Mesenchymal stem cell (in vitro differentiated cells and primary cell): ENCODE measurements at regions not wholly inside any gene's neighbourhood (a gene's known extent, or its start where the extent isn't known, plus 50 kb on each side); places are given as distances from the start of the nearest gene placed in this dataset.

Experiments used
- DNase-seq: peaks from one replicate; pipeline ENCODE4 v3.0.0-alpha.2; 2013
- H2AFZ ChIP-seq: one replicate; pipeline ENCODE4 v1.6.1; 2013; ENCODE audit warnings: low read depth, mild to moderate bottlenecking, control low read depth, inconsistent platforms, low read length, moderate library complexity
- H2AK5ac ChIP-seq: 2 replicates; pipeline ENCODE4 v1.6.1; 2013; ENCODE audit warnings: low read length, moderate library complexity, mild to moderate bottlenecking, inconsistent platforms; ENCODE audit not compliant: severe bottlenecking
- H2BK120ac ChIP-seq: one replicate; pipeline ENCODE4 v1.6.1; 2013; ENCODE audit warnings: low read depth, mild to moderate bottlenecking, inconsistent platforms, low read length, moderate library complexity
- H2BK12ac ChIP-seq, 2 experiments: one replicate each; pipeline ENCODE4 v1.6.1; 2013; ENCODE audit warnings: inconsistent platforms in 2 of 2, low read length in 2 of 2, mild to moderate bottlenecking in 2 of 2, moderate library complexity in 2 of 2, control low read depth in 1 of 2
- H2BK15ac ChIP-seq: one replicate; pipeline ENCODE4 v1.6.1; 2013; ENCODE audit warnings: mild to moderate bottlenecking, low read depth, inconsistent platforms; ENCODE audit not compliant: poor library complexity, severe bottlenecking
- H2BK5ac ChIP-seq: 2 replicates; pipeline ENCODE4 v1.6.1; 2013; ENCODE audit warnings: low read depth, mild to moderate bottlenecking, low read length, control low read depth, inconsistent platforms; ENCODE audit not compliant: poor library complexity, severe bottlenecking
- H3K14ac ChIP-seq, 2 experiments: one replicate each; pipeline ENCODE4 v1.6.1; 2013; ENCODE audit warnings: inconsistent platforms in 2 of 2, low read length in 2 of 2, control low read depth in 1 of 2, mild to moderate bottlenecking in 1 of 2, moderate library complexity in 1 of 2
- H3K18ac ChIP-seq, 2 experiments: one replicate each; pipeline ENCODE4 v1.6.1; 2013; ENCODE audit warnings: inconsistent platforms in 2 of 2, low read length in 2 of 2, control low read depth in 1 of 2, low read depth in 1 of 2, mild to moderate bottlenecking in 1 of 2
- H3K23ac ChIP-seq, 2 experiments: one replicate each; pipeline ENCODE4 v1.6.1; 2013; ENCODE audit warnings: inconsistent platforms in 2 of 2, low read length in 2 of 2, mild to moderate bottlenecking in 2 of 2, moderate library complexity in 2 of 2, control low read depth in 1 of 2
- H3K27ac ChIP-seq: 2 replicates; pipeline ENCODE4 v1.5.1; 2013; ENCODE audit warnings: mild to moderate bottlenecking, moderate library complexity, low read length, control low read depth, inconsistent platforms; ENCODE audit not compliant: poor library complexity, severe bottlenecking
- H3K27me3 ChIP-seq, 2 experiments: 2 replicates each; pipeline versions ENCODE4 v1.6.1 to v1.7.0; 2013; ENCODE audit warnings: low read length in 2 of 2, mild to moderate bottlenecking in 2 of 2, moderate library complexity in 2 of 2, control low read depth in 1 of 2, inconsistent platforms in 1 of 2; ENCODE audit not compliant: control insufficient read depth in 1 of 2, insufficient read depth in 1 of 2
- H3K36me3 ChIP-seq, 2 experiments: 2 replicates each; pipeline versions ENCODE4 v1.6.1 to v1.7.0; 2013; ENCODE audit warnings: low read length in 2 of 2, control low read depth in 1 of 2, inconsistent platforms in 1 of 2, low read depth in 1 of 2, mild to moderate bottlenecking in 1 of 2; ENCODE audit not compliant: insufficient read depth in 2 of 2, control insufficient read depth in 1 of 2
- H3K4ac ChIP-seq, 2 experiments: one replicate each; pipeline ENCODE4 v1.6.1; 2013; ENCODE audit warnings: inconsistent platforms in 2 of 2, low read length in 2 of 2, mild to moderate bottlenecking in 2 of 2, moderate library complexity in 2 of 2, control low read depth in 1 of 2, low read depth in 1 of 2
- H3K4me1 ChIP-seq: 2 replicates; pipeline ENCODE4 v1.6.1; 2013; ENCODE audit warnings: low read depth, low read length, control low read depth; ENCODE audit not compliant: control insufficient read depth, insufficient read depth
- H3K4me2 ChIP-seq: 2 replicates; pipeline ENCODE4 v1.6.1; 2013; ENCODE audit warnings: low read length, mild to moderate bottlenecking, inconsistent platforms; ENCODE audit not compliant: poor library complexity, severe bottlenecking
- H3K4me3 ChIP-seq, 2 experiments: 2 replicates each; pipeline versions ENCODE4 v1.5.1 to v1.7.0; 2013; ENCODE audit warnings: low read length in 2 of 2, mild to moderate bottlenecking in 2 of 2, control low read depth in 1 of 2, low read depth in 1 of 2; ENCODE audit not compliant: insufficient read depth in 1 of 2
- H3K79me1 ChIP-seq: replicated peaks from 2 replicates; pipeline ENCODE4 v1.6.1; 2013; ENCODE audit warnings: mild to moderate bottlenecking, control low read depth, low read length, inconsistent platforms; ENCODE audit not compliant: poor library complexity, severe bottlenecking
- H3K9ac ChIP-seq: 2 replicates; pipeline ENCODE4 v1.7.0; 2013; ENCODE audit warnings: mild to moderate bottlenecking, low read length, moderate library complexity
- H3K9me3 ChIP-seq: 2 replicates; pipeline ENCODE4 v1.7.0; 2013; ENCODE audit warnings: mild to moderate bottlenecking, low read length; ENCODE audit not compliant: control insufficient read depth
- H4K8ac ChIP-seq: one replicate; pipeline ENCODE4 v1.6.1; 2013; ENCODE audit warnings: inconsistent platforms, mild to moderate bottlenecking, low read length, moderate library complexity
- H4K91ac ChIP-seq: one replicate; pipeline ENCODE4 v1.6.1; 2013; ENCODE audit warnings: mild to moderate bottlenecking, low read length, inconsistent platforms
- WGBS: methylation state at CpG from one replicate; pipeline ENCODE4 v1.1.7; 2013; ENCODE audit warnings: mixed read lengths; 5-methylcytosine and 5-hydroxymethylcytosine counted together

GRCh38 chr7:20927976-20928375 is 141.3 kb upstream of the SP8 start:
- H3K9me3 ChIP-seq, result peaks cover 4% of the 10 kb centered on the region
- no peak overlapping the region for H3K27ac ChIP-seq
- no peak overlapping the region for H2AFZ ChIP-seq
- no peak overlapping the region for H4K91ac ChIP-seq
- no peak overlapping the region for H3K23ac ChIP-seq
- H3K4me2 ChIP-seq, result no peak overlapping the region
- H3K4ac ChIP-seq, result no peak overlapping the region
- WGBS, result 60% methylated on average over 1 of the region's 1 CpG
- no peak overlapping the region for H2BK12ac ChIP-seq
- H3K18ac ChIP-seq, result no peak overlapping the region
- H3K4me1 ChIP-seq, result no peaks in the 10 kb centered on the region
- no peaks in the 10 kb centered on the region for H3K36me3 ChIP-seq
- no peak overlapping the region for H2BK120ac ChIP-seq
- H3K14ac ChIP-seq, result no peak overlapping the region
- no peak overlapping the region for H4K8ac ChIP-seq
- H3K9ac ChIP-seq, result no peak overlapping the region
- no peak overlapping the region for H2BK5ac ChIP-seq
- H3K4me3 ChIP-seq, result no peak overlapping the region
- no peak overlapping the region for H2BK15ac ChIP-seq
- no peaks in the 10 kb centered on the region for H3K27me3 ChIP-seq
- no peaks in the 10 kb centered on the region for H3K79me1 ChIP-seq
- no peak overlapping the region for H2AK5ac ChIP-seq
- no peak for DNase-seq

DNA sequence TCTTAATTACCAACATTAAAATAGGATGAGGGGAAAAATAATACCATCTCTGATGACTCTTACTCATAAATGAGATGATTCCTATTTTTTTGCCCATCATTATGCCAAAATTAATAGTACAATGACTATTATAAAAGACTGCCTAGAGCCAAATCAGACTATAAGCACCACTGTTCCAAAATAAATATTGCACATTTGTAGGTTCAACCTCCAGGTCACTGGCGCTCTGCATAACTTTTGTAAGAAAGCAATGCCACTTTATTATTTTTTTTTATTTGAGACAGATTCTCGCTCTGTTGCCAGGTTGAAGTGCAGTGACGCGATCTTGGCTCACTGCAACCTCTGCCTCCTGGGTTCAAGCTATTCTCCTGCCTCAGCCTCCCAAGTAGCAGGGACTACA is 142.5 kb upstream of the SP8 start:
- Histone ChIP-seq H4K8ac (no peak overlapping the region), H3K4ac (no peak overlapping the region), H3K4me2 (no peak overlapping the region), H3K27me3 (no peaks in the 10 kb centered on the region), H3K14ac (no peak overlapping the region), H2AK5ac (no peak overlapping the region), H3K27ac (no peak overlapping the region), H4K91ac (no peak overlapping the region), H3K36me3 (no peaks in the 10 kb centered on the region), H2BK12ac (no peak overlapping the region), H2BK5ac (no peak overlapping the region), H3K4me1 (no peaks in the 10 kb centered on the region), H3K9ac (no peak overlapping the region), H3K79me1 (no peaks in the 10 kb centered on the region), H2BK15ac (no peak overlapping the region), H3K18ac (no peak overlapping the region), H3K9me3 (peaks cover 4% of the 10 kb centered on the region), H2AFZ (no peak overlapping the region), H2BK120ac (no peak overlapping the region), H3K23ac (no peak overlapping the region), H3K4me3 (no peak overlapping the region)
- WGBS, result 91% methylated on average over 4 of the region's 4 CpGs
- no peak for DNase-seq

DNA sequence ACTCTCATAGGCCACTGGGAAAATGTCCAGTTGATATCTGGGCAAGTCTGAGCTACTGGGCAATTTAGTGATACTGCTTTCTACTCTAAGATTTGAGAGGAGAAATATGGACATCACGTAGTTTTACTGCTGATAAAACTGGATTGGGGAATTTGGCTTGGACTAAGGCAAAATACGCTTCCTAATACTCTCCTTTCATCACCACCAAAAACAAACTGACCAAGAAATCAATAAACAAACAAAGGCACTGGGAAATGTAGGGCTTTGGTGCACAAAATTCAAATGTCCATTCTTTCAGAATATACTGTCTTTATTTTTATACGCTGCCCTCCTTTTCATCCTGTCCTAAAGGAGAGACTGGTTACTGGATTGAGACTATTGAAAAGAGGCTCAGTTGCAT is 145.1 kb upstream of the SP8 start:
- Histone ChIP-seq H3K27me3 (no peaks in the 10 kb centered on the region), H3K36me3 (no peaks in the 10 kb centered on the region), H3K9ac (no peak overlapping the region), H3K23ac (no peak overlapping the region), H3K4ac (no peak overlapping the region), H3K14ac (no peak overlapping the region), H3K4me2 (no peak overlapping the region), H2AFZ (no peak overlapping the region), H3K9me3 (no peaks in the 10 kb centered on the region), H2BK12ac (no peak overlapping the region), H2BK5ac (no peak overlapping the region), H3K18ac (no peak overlapping the region), H4K8ac (no peak overlapping the region), H3K79me1 (no peaks in the 10 kb centered on the region), H3K4me1 (no peaks in the 10 kb centered on the region), H2AK5ac (no peak overlapping the region), H3K27ac (no peak overlapping the region), H3K4me3 (no peak overlapping the region), H4K91ac (no peak overlapping the region), H2BK120ac (no peak overlapping the region), H2BK15ac (no peak overlapping the region)
- DNase-seq, result no peak
- 88% methylated on average over 3 of the region's 3 CpGs for WGBS

GRCh38 chr7:20932785-20933527 is 146.3 kb upstream of the SP8 start:
- no peak overlapping the region for H2BK120ac ChIP-seq
- H3K79me1 ChIP-seq, result no peaks in the 10 kb centered on the region
- H3K27ac ChIP-seq, result no peak overlapping the region
- no peaks in the 10 kb centered on the region for H3K36me3 ChIP-seq
- H4K8ac ChIP-seq, result no peak overlapping the region
- H3K27me3 ChIP-seq, result no peaks in the 10 kb centered on the region
- H3K4ac ChIP-seq, result no peak overlapping the region
- H3K4me1 ChIP-seq, result no peaks in the 10 kb centered on the region
- no peaks in the 10 kb centered on the region for H3K9me3 ChIP-seq
- no peak overlapping the region for H2AFZ ChIP-seq
- no peak overlapping the region for H3K14ac ChIP-seq
- 88% methylated on average over 5 of the region's 7 CpGs for WGBS
- no peak overlapping the region for H3K18ac ChIP-seq
- no peak overlapping the region for H3K23ac ChIP-seq
- no peak for DNase-seq
- no peak overlapping the region for H2BK15ac ChIP-seq
- no peak overlapping the region for H4K91ac ChIP-seq
- no peak overlapping the region for H3K4me2 ChIP-seq
- H2BK5ac ChIP-seq, result no peak overlapping the region
- no peak overlapping the region for H3K4me3 ChIP-seq
- H2BK12ac ChIP-seq, result no peak overlapping the region
- no peak overlapping the region for H2AK5ac ChIP-seq
- H3K9ac ChIP-seq, result no peak overlapping the region
